Head of caudate nucleus (tissue), 42 donors: ENCODE measurements at regions not wholly inside any gene's neighbourhood (a gene's known extent, or its start where the extent isn't known, plus 50 kb on each side); places are given as distances from the start of the nearest gene placed in this dataset.

Source experiments
- DNase-seq, 42 donors: peaks; one replicate each; pipeline versions ENCODE4 v3.0.0 to v3.0.0-alpha.2; 2020 to 2021; ENCODE audit warnings: mixed read lengths in 7 of 42
- intact Hi-C: fragments of 100-400 bp; cut with DNase I; formaldehyde crosslinking; loops from one replicate; pipeline ENCODE4 v1.15.0; 2022

DNA sequence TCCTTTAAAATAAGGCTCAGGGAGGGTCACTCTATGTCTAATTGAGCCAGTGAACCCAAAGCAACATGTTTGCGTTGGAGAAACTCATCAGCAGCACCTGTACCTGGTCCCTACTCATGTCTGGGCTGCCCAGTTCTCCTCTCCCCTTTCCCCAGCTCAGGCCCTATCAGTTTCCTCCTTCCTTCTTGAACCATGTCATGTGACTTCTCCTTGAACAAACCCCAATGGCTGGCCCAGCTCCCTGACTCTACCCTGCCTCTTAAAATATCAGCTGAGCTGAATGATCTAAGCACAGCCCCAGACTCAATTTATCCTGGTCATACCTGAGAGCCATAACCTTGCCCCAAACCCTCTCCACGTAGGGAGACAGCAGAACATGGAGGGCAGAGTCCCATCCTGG is 290.9 kb downstream of the LPIN1 start:
- no peak for DNase-seq
- intact Hi-C loops, result no loop called here

DNA sequence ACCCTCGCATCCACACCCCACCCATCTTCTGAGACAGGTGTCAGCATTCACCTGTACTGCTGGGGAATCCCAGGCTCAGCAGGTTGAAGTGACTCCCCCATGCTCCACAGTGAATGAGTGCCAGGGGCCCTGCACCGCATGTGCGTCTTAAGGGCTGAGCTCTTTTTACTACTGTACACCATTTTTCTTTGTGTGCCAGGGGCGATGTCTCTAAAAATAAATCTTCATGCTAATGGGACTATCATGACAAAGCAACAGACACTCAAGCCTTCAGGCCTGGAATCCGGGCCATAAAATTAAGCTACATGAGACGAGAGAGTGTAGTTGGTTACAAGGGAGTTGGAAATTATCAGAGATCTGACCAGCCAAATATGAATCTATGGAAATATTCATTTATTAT is 294.8 kb downstream of the LPIN1 start:
- intact Hi-C loops, result no loop called here
- no peak for DNase-seq

- no peak for DNase-seq
- intact Hi-C loops, result no loop called here
Observed at GRCh38 chr2:12043131-12043530, 296.7 kb downstream of the LPIN1 start.

DNA sequence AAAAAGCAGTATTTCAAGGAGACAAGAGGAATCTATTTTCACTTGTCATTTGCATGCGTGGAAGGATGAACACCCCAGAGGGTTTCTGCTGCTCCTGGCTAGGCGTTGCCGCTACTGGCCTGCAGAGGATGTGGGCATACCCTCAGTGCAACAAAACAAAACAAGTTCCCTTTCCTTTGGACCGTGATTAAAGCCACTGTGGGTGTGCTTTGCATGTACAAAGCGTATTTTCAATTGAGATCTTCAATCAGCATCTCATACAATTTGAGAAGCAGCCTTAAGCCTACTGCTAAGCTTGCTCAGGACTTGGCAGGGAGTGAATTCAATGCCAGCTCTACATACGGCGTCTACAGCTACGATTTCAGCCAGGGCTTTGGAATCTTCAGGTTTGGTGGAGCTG is 298.4 kb downstream of the LPIN1 start:
- DNase-seq, result no peak

GRCh38 chr2:12045864-12046291 is 299.4 kb downstream of the LPIN1 start:
- intact Hi-C loops, result no loop called here
- no peak for DNase-seq

More for the DNA sequence above, 298.4 kb downstream of the LPIN1 start:
- intact Hi-C loops, result no loop called here

DNA sequence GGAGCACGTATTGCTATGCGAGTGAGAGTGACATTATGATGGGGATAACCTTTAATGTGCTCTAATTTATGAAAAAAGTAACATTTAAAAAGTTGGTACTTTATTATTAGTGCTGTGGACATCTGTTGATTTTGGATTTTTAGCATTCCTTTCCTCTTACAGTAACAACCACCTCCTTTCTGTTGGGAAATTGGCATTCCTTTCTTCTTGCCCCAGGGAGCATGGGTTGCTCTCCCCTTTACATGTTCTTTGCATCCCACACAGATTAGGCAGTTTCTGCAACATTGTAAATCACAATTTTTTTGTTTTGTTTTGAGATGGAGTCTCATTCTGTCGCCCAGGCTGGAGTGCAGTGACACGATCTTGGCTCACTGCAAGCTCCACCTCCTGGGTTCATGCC is 300.2 kb downstream of the LPIN1 start:
- no peak for DNase-seq
- intact Hi-C loops, result no loop called here

- no peak for DNase-seq
- intact Hi-C loops, result no loop called here
Observed at GRCh38 chr2:12047761-12048160, 301.3 kb downstream of the LPIN1 start.

GRCh38 chr2:12048550-12048949 is 302.1 kb downstream of the LPIN1 start:
- no peak for DNase-seq
- intact Hi-C loops, result no loop called here

DNA sequence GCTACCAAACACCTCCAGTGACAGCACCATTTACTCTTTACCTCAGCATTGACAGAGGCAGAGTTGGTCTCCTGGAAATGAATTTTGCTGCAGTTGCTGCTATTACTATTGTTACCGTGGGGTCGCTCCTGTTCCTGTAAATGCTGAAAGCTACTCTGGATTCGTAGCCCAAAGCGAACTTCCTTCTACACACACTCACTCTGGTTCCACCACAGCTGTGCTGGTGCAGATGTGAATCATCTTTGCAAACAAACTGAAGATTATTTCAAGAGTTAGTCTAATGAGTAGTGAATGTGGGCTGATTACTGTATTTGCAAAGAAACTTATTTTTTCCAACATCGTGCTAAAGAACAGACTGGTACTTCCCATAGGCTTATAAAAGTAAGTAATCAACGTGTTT is 304.0 kb downstream of the LPIN1 start:
- intact Hi-C loops, result no loop called here
- no peak for DNase-seq

- intact Hi-C loops, result no loop called here
- DNase-seq, result no peak
Observed at GRCh38 chr2:12051831-12052230, 305.4 kb downstream of the LPIN1 start.

- intact Hi-C loops, result no loop called here
- DNase-seq, result no peak
Observed at GRCh38 chr2:12052796-12053195, 306.4 kb downstream of the LPIN1 start.

DNA sequence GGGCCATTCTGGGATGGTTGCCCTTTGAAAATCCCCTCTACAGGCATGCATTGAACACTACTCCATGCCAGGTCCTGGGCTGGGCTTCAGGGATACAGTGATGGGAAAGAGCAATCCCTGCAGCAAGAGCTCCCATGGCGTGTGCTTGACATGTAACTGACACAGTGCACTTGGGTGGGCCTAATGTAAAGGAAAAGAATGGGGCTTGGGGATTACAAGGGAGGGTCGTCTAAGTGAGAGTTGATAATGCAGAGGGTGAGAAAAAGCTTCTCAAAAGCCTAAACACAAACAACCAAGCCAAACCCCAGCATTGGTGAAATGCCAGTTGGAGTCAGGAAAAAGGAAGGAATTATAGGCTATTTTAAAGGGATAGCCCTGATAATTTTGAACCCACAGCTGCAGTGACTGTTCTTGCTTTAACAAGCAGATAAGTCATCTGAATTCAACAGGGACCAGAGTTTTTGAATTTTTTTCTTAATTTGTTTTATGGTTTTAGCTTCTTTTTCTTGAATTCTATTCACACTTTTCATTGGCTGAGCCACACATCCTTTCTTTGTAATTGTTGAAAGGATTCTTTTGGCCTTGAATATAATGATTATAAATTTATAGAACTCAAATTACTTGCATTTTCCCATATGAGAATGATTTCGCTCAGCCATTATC is 308.7 kb downstream of the LPIN1 start:
- intact Hi-C loops, result no loop called here
- no peak for DNase-seq

DNA sequence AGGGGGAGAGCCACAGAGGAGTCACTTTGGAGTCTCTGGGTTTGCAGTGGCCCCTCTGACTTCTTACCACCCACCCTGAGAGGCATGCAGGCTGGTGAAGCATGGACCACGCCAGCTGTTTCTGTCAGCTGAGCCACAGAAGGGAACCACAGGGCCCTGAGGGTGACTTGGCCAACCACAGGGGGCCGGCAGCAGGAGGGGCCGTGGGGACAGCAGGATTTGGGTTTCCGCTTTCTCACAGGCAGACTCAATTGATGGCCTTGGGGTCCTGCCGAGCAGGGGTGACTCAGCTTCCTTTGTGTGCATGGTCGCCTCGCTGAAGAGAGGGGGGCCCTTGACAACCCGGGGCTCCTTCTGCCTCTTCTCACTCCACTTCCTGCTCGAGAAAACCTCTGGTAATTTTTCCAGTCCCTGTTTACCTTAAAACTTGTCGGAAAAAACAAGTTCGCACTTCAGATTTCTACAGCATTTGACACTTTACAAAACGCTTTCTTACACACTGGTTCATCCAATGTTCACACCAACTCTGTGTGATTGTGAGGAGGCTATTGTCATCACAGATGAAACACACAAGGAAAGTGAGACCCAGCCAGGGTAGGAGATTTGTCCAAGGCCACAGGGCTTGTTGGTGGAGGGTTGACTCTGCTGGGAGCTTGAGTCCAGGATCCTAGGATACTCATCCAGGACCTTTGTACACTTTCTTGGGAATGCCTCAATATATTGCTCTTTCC is 311.2 kb downstream of the LPIN1 start:
- intact Hi-C loops, result no loop called here
- peak in 14 of 42 donors; percentile 3 to 58 (median 26) for DNase-seq

- no peak for DNase-seq
Observed at GRCh38 chr2:12059616-12060441, 313.4 kb downstream of the LPIN1 start.

GRCh38 chr2:12060886-12061285 is 314.5 kb downstream of the LPIN1 start:
- no peak for DNase-seq
- intact Hi-C loops, result no loop called here

More at GRCh38 chr2:12059616-12060441, 313.4 kb downstream of the LPIN1 start:
- intact Hi-C loops, result no loop called here

DNA sequence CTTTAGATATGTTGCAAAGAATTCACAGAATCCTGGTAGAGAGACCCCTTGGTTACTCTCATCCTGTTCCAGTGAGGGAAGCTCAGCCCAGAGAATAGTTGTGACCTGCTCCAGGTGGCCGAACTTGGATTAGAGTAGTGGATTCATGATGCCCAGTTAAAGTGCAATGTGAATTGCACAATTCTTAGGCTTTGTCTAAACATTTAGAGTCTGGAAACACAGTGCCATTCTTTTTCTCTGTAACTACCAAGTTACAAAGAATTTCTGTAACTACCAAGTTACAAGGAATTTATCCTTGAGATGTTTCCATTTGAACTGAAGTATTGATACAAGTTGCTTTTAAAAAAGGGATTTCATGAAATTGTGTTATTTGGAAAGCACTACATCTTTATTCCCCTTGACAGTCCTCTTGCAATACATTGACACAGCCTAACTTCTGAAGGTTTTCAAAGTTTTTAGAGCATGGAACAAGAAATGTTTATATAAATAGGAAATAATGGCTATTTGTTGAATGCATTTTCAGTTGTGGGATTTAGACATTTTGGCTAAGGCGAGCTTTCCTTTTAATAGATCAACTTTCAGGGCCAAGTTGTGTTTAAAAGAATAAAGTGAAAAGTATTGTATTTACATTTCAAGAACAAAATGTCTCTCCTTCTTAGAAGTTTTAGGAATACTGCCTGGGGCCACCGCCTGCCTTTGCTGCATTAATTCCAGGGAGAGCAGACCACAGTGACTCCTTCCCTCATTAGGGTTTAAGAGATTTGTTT is 315.0 kb downstream of the LPIN1 start:
- no peak for DNase-seq
- intact Hi-C loops, result no loop called here

DNA sequence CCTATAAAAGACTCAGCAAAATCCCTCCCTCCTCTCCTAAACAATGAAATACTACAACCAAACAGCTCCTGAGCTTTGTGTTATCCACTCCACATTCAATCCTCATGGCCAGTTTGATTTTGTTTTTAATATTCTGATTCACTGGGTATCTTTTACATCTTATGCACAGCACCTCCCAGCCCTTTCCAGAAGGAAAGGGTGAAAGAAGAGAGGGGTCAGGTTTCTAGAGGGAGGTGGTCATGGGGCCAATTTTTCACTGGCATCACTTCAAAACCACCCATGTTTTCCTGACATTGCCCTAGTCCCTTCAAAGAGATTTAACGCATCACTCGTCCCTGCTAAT is 315.6 kb downstream of the LPIN1 start:
- no peak for DNase-seq
- intact Hi-C loops, result no loop called here

DNA sequence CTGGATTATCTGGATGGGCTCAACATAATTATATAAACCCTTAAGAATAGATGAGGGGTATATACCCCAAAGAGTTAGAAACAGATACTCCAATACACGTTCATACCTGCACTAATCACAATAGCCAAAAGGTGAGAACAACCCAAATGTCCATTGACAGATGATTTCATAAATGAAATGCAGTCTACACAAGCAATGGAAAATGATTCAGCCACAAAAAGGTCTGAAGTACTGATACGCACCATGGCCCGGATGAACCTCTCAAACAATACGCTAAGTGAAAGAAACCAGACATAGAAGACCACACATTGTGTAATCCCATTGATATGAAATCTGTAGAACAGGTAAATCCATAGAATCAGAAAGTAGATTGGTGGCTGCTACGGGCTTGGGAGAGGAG is 316.8 kb downstream of the LPIN1 start:
- intact Hi-C loops, result no loop called here

DNA sequence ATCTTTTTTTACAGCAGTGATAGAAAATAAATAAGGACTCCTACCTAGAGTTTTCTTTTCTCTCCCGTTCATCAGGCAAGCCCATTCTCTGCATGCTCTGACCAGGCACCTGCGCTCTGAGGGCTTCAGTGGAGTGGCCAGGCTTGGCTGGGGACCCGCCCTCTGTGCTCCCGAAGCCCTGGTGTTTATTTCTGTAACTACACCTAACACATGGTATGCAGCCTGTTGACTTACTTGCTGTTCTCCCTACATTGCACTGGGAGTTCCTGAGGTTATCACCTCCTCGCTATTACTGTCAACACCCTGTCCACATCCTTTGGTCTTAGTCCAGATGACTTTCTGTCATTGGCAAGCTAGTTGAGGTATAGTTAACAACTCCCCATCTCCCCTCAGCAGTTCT is 317.7 kb downstream of the LPIN1 start:
- no peak for DNase-seq
- intact Hi-C loops, result no loop called here

More for the DNA sequence above, 316.8 kb downstream of the LPIN1 start:
- DNase-seq, result no peak
